Left lung (tissue), 4 donors: ENCODE measurements at regions not wholly inside any gene's neighbourhood (a gene's known extent, or its start where the extent isn't known, plus 50 kb on each side); places are given as distances from the start of the nearest gene placed in this dataset.
A peak's percentile ranks its signal among the peaks of the same experiment; 100 is the strongest.
"Not testable (repeated sequence)": the region's sequence is repeated elsewhere in the genome, so short reads cannot be mapped to it uniquely, and the experiment has no call there.

ENCODE experiments used
- ATAC-seq: fragments of 200-7000 bp; cut with Tn5 transposase; one replicate; pipeline ENCODE4 v1.9.1; 2020; ENCODE audit warnings: moderate library complexity
- DNase-seq, 4 donors: peaks; one replicate each; pipeline ENCODE4 v3.0.0-alpha.2; 2013 to 2020
- H3K27ac ChIP-seq, 2 donors: fragments of 200-600 bp; sonication (generic) in 1 of 2; one replicate each; pipeline versions ENCODE4 v1.5.0 to v1.8.0; 2020 to 2021
- H3K27me3 ChIP-seq, 2 donors: fragments of 200-600 bp; sonication (generic) in 1 of 2; one replicate each; pipeline versions ENCODE4 v1.5.0 to v1.8.0; 2020 to 2021
- H3K36me3 ChIP-seq, 2 donors: fragments of 200-600 bp; sonication (generic) in 1 of 2; one replicate each; pipeline versions ENCODE4 v1.5.0 to v1.8.0; 2020 to 2021
- H3K4me1 ChIP-seq, 2 donors: fragments of 200-600 bp; one replicate each; pipeline ENCODE4 v1.8.0; 2021
- H3K4me3 ChIP-seq, 2 donors: fragments of 200-600 bp; sonication (generic) in 1 of 2; one replicate each; pipeline versions ENCODE4 v1.5.0 to v1.8.0; 2020 to 2021; ENCODE audit warnings: mild to moderate bottlenecking in 1 of 2
- H3K9me3 ChIP-seq, 2 donors: fragments of 200-600 bp; sonication (generic) in 1 of 2; one replicate each; pipeline versions ENCODE4 v1.5.0 to v1.8.0; 2020 to 2021
- CTCF ChIP-seq, 2 donors: fragments of 200-600 bp; sonication (generic) in 1 of 2; IDR thresholded peaks; one replicate each; pipeline versions ENCODE4 v1.5.0 to v1.8.0; 2021; ENCODE audit warnings: antibody characterized with exemption in 2 of 2
- intact Hi-C, 2 donors: fragments of 100-400 bp; cut with DNase I; formaldehyde crosslinking; loops; one replicate each; pipeline versions ENCODE4 v1.11.2 to v1.14.2; 2022
- donor health status: DM: no; HTN: yes; CAD: no.
- donor health status: DM: no; HTN: no; CAD: no.

- H3K9me3 ChIP-seq, result no peaks in the 10 kb centered on the region
- no peak for TF ChIP-seq CTCF (IDR thresholded peaks at IDR 0.05)
- peaks cover 0 to 4% of the 10 kb centered on the region in 2 donors for H3K4me1 ChIP-seq
- ATAC-seq, result peak; percentile 62
- no peaks in the 10 kb centered on the region for H3K27me3 ChIP-seq
- no peak overlapping the region for H3K4me3 ChIP-seq
- intact Hi-C loops, result no loop called here
- H3K36me3 ChIP-seq, result no peaks in the 10 kb centered on the region
- no peak overlapping the region for H3K27ac ChIP-seq
- DNase-seq, result peak in 2 of 4 donors; percentile 12 to 53
Observed at GRCh38 chr5:158591301-158591863, 508.3 kb downstream of the EBF1 start.

- no peak overlapping the region for H3K4me3 ChIP-seq
- no peaks in the 10 kb centered on the region for H3K9me3 ChIP-seq
- TF ChIP-seq CTCF (IDR thresholded peaks at IDR 0.05), result no peak
- ATAC-seq (peak; percentile 62), DNase-seq (peak in 1 of 4 donors; percentile 16)
- H3K27ac ChIP-seq, result no peak overlapping the region
- H3K27me3 ChIP-seq, result no peaks in the 10 kb centered on the region
- intact Hi-C loops, result no loop called here
- H3K4me1 ChIP-seq, result peaks cover 0 to 4% of the 10 kb centered on the region in 2 donors
- H3K36me3 ChIP-seq, result no peaks in the 10 kb centered on the region
Observed at GRCh38 chr5:158590746-158591300, 508.9 kb downstream of the EBF1 start.

GRCh38 chr5:158589939-158590338 lies 509.8 kb downstream of the EBF1 start:
- Histone ChIP-seq H3K4me3 (no peak overlapping the region), H3K9me3 (peaks cover 0 to 2% of the 10 kb centered on the region in 2 donors), H3K36me3 (no peaks in the 10 kb centered on the region), H3K27me3 (no peaks in the 10 kb centered on the region), H3K27ac (no peak overlapping the region), H3K4me1 (peaks cover 0 to 4% of the 10 kb centered on the region in 2 donors)
- intact Hi-C loops, result no loop called here
- no peak for DNase-seq
- ATAC-seq, result peak; percentile 46
- no peak for TF ChIP-seq CTCF (IDR thresholded peaks at IDR 0.05)

GRCh38 chr5:158588617-158589016 lies 511.1 kb downstream of the EBF1 start:
- no peaks in the 10 kb centered on the region for H3K27me3 ChIP-seq
- DNase-seq, result no peak
- TF ChIP-seq CTCF (IDR thresholded peaks at IDR 0.05), result no peak
- H3K36me3 ChIP-seq, result no peaks in the 10 kb centered on the region
- intact Hi-C loops, result no loop called here
- no peak overlapping the region for H3K4me3 ChIP-seq
- H3K4me1 ChIP-seq, result peaks cover 0 to 4% of the 10 kb centered on the region in 2 donors
- H3K9me3 ChIP-seq, result peaks cover 0 to 4% of the 10 kb centered on the region in 2 donors
- H3K27ac ChIP-seq, result no peak overlapping the region
- ATAC-seq, result no peak

- ATAC-seq, result no peak
- intact Hi-C loops, result no loop called here
- no peak for TF ChIP-seq CTCF (IDR thresholded peaks at IDR 0.05)
Observed at GRCh38 chr5:158586054-158586453, 513.7 kb downstream of the EBF1 start.

GRCh38 chr5:158582669-158583068 lies 517.0 kb downstream of the EBF1 start:
- H3K36me3 ChIP-seq, ATAC-seq, H3K4me3 ChIP-seq, H3K27ac ChIP-seq, H3K27me3 ChIP-seq, H3K4me1 ChIP-seq, DNase-seq, intact Hi-C loops: not testable (repeated sequence)
- H3K9me3 ChIP-seq, result peaks cover 0 to 13% of the 10 kb centered on the region in 2 donors

More at GRCh38 chr5:158586054-158586453, 513.7 kb downstream of the EBF1 start:
- peaks cover 0 to 1% of the 10 kb centered on the region in 2 donors for H3K4me1 ChIP-seq
- no peaks in the 10 kb centered on the region for H3K36me3 ChIP-seq
- peaks cover 0 to 4% of the 10 kb centered on the region in 2 donors for H3K9me3 ChIP-seq
- H3K4me3 ChIP-seq, result no peak overlapping the region
- no peak for DNase-seq
- H3K27ac ChIP-seq, result no peak overlapping the region
- no peaks in the 10 kb centered on the region for H3K27me3 ChIP-seq
